CD4-positive, CD25-positive, alpha-beta regulatory T cell (primary cell): ENCODE measurements at regions not wholly inside any gene's neighbourhood (a gene's known extent, or its start where the extent isn't known, plus 50 kb on each side); places are given as distances from the start of the nearest gene placed in this dataset.

Experiments
- ATAC-seq, 2 donors: fragments of 150-1000 bp; cut with Tn5 transposase; one replicate each; pipeline ENCODE4 v1.10.0; 2021; ENCODE audit warnings: low read depth in 2 of 2, moderate number of reproducible peaks in 2 of 2, moderate library complexity in 1 of 2
- DNase-seq, 3 donors: peaks; one replicate each; pipeline versions ENCODE4 v3.0.0 to v3.0.0-alpha.2; 2012 to 2022; ENCODE audit warnings: mixed read lengths in 1 of 3
- H3K27ac ChIP-seq: one replicate; pipeline ENCODE4 v1.7.0; 2013; ENCODE audit warnings: mild to moderate bottlenecking, low read length; ENCODE audit not compliant: insufficient read depth, poor library complexity, severe bottlenecking
- H3K27me3 ChIP-seq: one replicate; pipeline ENCODE4 v1.7.0; 2013; ENCODE audit warnings: low read length; ENCODE audit not compliant: control insufficient read depth, insufficient read depth
- H3K36me3 ChIP-seq: one replicate; pipeline ENCODE4 v1.7.0; 2013; ENCODE audit warnings: mild to moderate bottlenecking, low read length, moderate library complexity; ENCODE audit not compliant: control insufficient read depth, insufficient read depth
- H3K4me1 ChIP-seq: 2 replicates; pipeline ENCODE4 v1.7.0; 2013; ENCODE audit warnings: mild to moderate bottlenecking, low read length; ENCODE audit not compliant: insufficient read depth, control insufficient read depth, poor library complexity, severe bottlenecking
- H3K4me3 ChIP-seq: one replicate; pipeline ENCODE4 v1.7.0; 2013; ENCODE audit warnings: low read depth, mild to moderate bottlenecking, low read length, moderate library complexity
- H3K9me3 ChIP-seq, 2 experiments: 1 replicate in 1 of 2; 2 replicates in 1 of 2; pipeline ENCODE4 v1.7.0; 2013; ENCODE audit warnings: low read length in 2 of 2, mild to moderate bottlenecking in 1 of 2, moderate library complexity in 1 of 2; ENCODE audit not compliant: control insufficient read depth in 2 of 2
- H3K27ac Mint-ChIP-seq, 3 donors: one replicate each; pipeline ENCODE4 v1.8.0; 2020 to 2022; ENCODE audit warnings: mild to moderate bottlenecking in 3 of 3, mixed read lengths in 3 of 3, moderate library complexity in 2 of 3
- H3K27me3 Mint-ChIP-seq: one replicate; pipeline ENCODE4 v1.8.0; 2022; ENCODE audit warnings: mild to moderate bottlenecking, mixed read lengths
- H3K36me3 Mint-ChIP-seq: one replicate; pipeline ENCODE4 v1.8.0; 2020; ENCODE audit warnings: mixed read lengths
- H3K4me1 Mint-ChIP-seq, 4 donors: one replicate each; pipeline ENCODE4 v1.8.0; 2020 to 2022; ENCODE audit warnings: mixed read lengths in 4 of 4, mild to moderate bottlenecking in 1 of 4
- H3K4me3 Mint-ChIP-seq, 4 donors: one replicate each; pipeline ENCODE4 v1.8.0; 2020 to 2022; ENCODE audit warnings: mild to moderate bottlenecking in 4 of 4, mixed read lengths in 4 of 4, moderate library complexity in 3 of 4
- H3K9me3 Mint-ChIP-seq, 7 donors: one replicate each; pipeline ENCODE4 v1.8.0; 2020 to 2022; ENCODE audit warnings: mixed read lengths in 7 of 7, mild to moderate bottlenecking in 3 of 7, moderate library complexity in 2 of 7

GRCh38 chr6:9554806-9555205 lies 860.1 kb downstream of the TFAP2A start:
- Histone ChIP-seq H3K9me3 (peaks cover 0 to 8% of the 10 kb centered on the region in 2 experiments), H3K36me3 (no peaks in the 10 kb centered on the region), H3K27ac (no peak overlapping the region), H3K4me3 (no peak overlapping the region), H3K27me3 (no peaks in the 10 kb centered on the region), H3K4me1 (no peaks in the 10 kb centered on the region)
- Mint-ChIP-seq H3K4me1 (no peaks in the 10 kb centered on the region), H3K36me3 (no peaks in the 10 kb centered on the region), H3K27ac (no peak overlapping the region), H3K4me3 (no peak overlapping the region), H3K9me3 (peaks cover 0 to 15% (median 5%) of the 10 kb centered on the region in 7 donors), H3K27me3 (no peaks in the 10 kb centered on the region)
- ATAC-seq (no peak), DNase-seq (no peak)

GRCh38 chr6:9554323-9554722 lies 860.6 kb downstream of the TFAP2A start:
- Histone ChIP-seq H3K9me3 (peaks cover 0 to 8% of the 10 kb centered on the region in 2 experiments), H3K36me3 (no peaks in the 10 kb centered on the region), H3K4me3 (no peak overlapping the region), H3K27me3 (no peaks in the 10 kb centered on the region), H3K4me1 (no peaks in the 10 kb centered on the region), H3K27ac (no peak overlapping the region)
- DNase-seq (no peak), ATAC-seq (no peak)
- no peaks in the 10 kb centered on the region for H3K27me3 Mint-ChIP-seq
- no peaks in the 10 kb centered on the region for H3K4me1 Mint-ChIP-seq
- peaks cover 0 to 15% (median 4%) of the 10 kb centered on the region in 7 donors for H3K9me3 Mint-ChIP-seq
- H3K27ac Mint-ChIP-seq = no peak overlapping the region
- H3K4me3 Mint-ChIP-seq = no peak overlapping the region
- H3K36me3 Mint-ChIP-seq = no peaks in the 10 kb centered on the region

- no peak overlapping the region for H3K4me3 Mint-ChIP-seq
- no peaks in the 10 kb centered on the region for H3K27me3 ChIP-seq
- peak overlapping the region in 1 of 3 donors; percentile 63 for H3K27ac Mint-ChIP-seq
- H3K4me3 ChIP-seq = no peak overlapping the region
- no peaks in the 10 kb centered on the region for H3K4me1 Mint-ChIP-seq
- H3K36me3 Mint-ChIP-seq = no peaks in the 10 kb centered on the region
- H3K27me3 Mint-ChIP-seq = no peaks in the 10 kb centered on the region
- no peak overlapping the region for H3K27ac ChIP-seq
- H3K4me1 ChIP-seq = no peaks in the 10 kb centered on the region
- no peak for ATAC-seq
- H3K9me3 ChIP-seq = peaks cover 0 to 8% of the 10 kb centered on the region in 2 experiments
- no peaks in the 10 kb centered on the region for H3K36me3 ChIP-seq
- peaks cover 0 to 15% (median 4%) of the 10 kb centered on the region in 7 donors for H3K9me3 Mint-ChIP-seq
- DNase-seq = no peak
Measured at GRCh38 chr6:9553002-9553401, 861.9 kb downstream of the TFAP2A start.

- no peaks in the 10 kb centered on the region for H3K4me1 ChIP-seq
- no peaks in the 10 kb centered on the region for H3K36me3 ChIP-seq
- Mint-ChIP-seq H3K9me3 (peaks cover 0 to 10% (median 0%) of the 10 kb centered on the region in 7 donors), H3K4me3 (no peak overlapping the region), H3K4me1 (no peaks in the 10 kb centered on the region), H3K27me3 (no peaks in the 10 kb centered on the region), H3K27ac (no peak overlapping the region), H3K36me3 (no peaks in the 10 kb centered on the region)
- no peak overlapping the region for H3K4me3 ChIP-seq
- no peak overlapping the region for H3K27ac ChIP-seq
- DNase-seq (no peak), ATAC-seq (no peak)
- no peaks in the 10 kb centered on the region for H3K27me3 ChIP-seq
- H3K9me3 ChIP-seq = no peaks in the 10 kb centered on the region
Measured at GRCh38 chr6:9543649-9544048, 871.2 kb downstream of the TFAP2A start.

- Mint-ChIP-seq H3K9me3 (peaks cover 0 to 5% (median 0%) of the 10 kb centered on the region in 7 donors), H3K4me1 (no peaks in the 10 kb centered on the region), H3K27ac (no peak overlapping the region), H3K4me3 (no peak overlapping the region), H3K36me3 (no peaks in the 10 kb centered on the region), H3K27me3 (no peaks in the 10 kb centered on the region)
- Histone ChIP-seq H3K27me3 (no peaks in the 10 kb centered on the region), H3K27ac (no peak overlapping the region), H3K4me1 (no peaks in the 10 kb centered on the region), H3K36me3 (no peaks in the 10 kb centered on the region), H3K4me3 (no peak overlapping the region), H3K9me3 (no peaks in the 10 kb centered on the region)
- ATAC-seq (no peak), DNase-seq (peak in 1 of 3 donors; percentile 27)
Measured at GRCh38 chr6:9540534-9541126, 874.2 kb downstream of the TFAP2A start.

GRCh38 chr6:9540126-9540525 lies 874.7 kb downstream of the TFAP2A start:
- H3K27me3 Mint-ChIP-seq = no peaks in the 10 kb centered on the region
- H3K36me3 ChIP-seq = no peaks in the 10 kb centered on the region
- no peak overlapping the region for H3K27ac ChIP-seq
- no peak overlapping the region for H3K4me3 Mint-ChIP-seq
- H3K27me3 ChIP-seq = no peaks in the 10 kb centered on the region
- DNase-seq = no peak
- no peaks in the 10 kb centered on the region for H3K36me3 Mint-ChIP-seq
- H3K9me3 ChIP-seq = no peaks in the 10 kb centered on the region
- peaks cover 0 to 4% (median 0%) of the 10 kb centered on the region in 7 donors for H3K9me3 Mint-ChIP-seq
- no peak overlapping the region for H3K4me3 ChIP-seq
- H3K27ac Mint-ChIP-seq = no peak overlapping the region
- ATAC-seq = no peak
- no peaks in the 10 kb centered on the region for H3K4me1 Mint-ChIP-seq
- no peaks in the 10 kb centered on the region for H3K4me1 ChIP-seq

GRCh38 chr6:9539231-9539755 lies 875.6 kb downstream of the TFAP2A start:
- Mint-ChIP-seq H3K27ac (no peak overlapping the region), H3K9me3 (peaks cover 0 to 4% (median 0%) of the 10 kb centered on the region in 7 donors), H3K4me3 (no peak overlapping the region), H3K36me3 (no peaks in the 10 kb centered on the region), H3K27me3 (no peaks in the 10 kb centered on the region), H3K4me1 (no peaks in the 10 kb centered on the region)
- ATAC-seq = no peak
- no peak overlapping the region for H3K4me3 ChIP-seq
- no peaks in the 10 kb centered on the region for H3K9me3 ChIP-seq
- H3K27me3 ChIP-seq = no peaks in the 10 kb centered on the region
- no peaks in the 10 kb centered on the region for H3K36me3 ChIP-seq
- H3K27ac ChIP-seq = no peak overlapping the region
- H3K4me1 ChIP-seq = no peaks in the 10 kb centered on the region
- no peak for DNase-seq

GRCh38 chr6:9537381-9537780 lies 877.5 kb downstream of the TFAP2A start:
- no peak for ATAC-seq
- H3K27me3 ChIP-seq = no peaks in the 10 kb centered on the region
- H3K27ac ChIP-seq = no peak overlapping the region
- H3K27me3 Mint-ChIP-seq = no peaks in the 10 kb centered on the region
- no peak overlapping the region for H3K4me3 Mint-ChIP-seq
- no peaks in the 10 kb centered on the region for H3K4me1 Mint-ChIP-seq
- H3K9me3 ChIP-seq = no peaks in the 10 kb centered on the region
- H3K9me3 Mint-ChIP-seq = peaks cover 0 to 2% (median 0%) of the 10 kb centered on the region in 7 donors
- H3K36me3 Mint-ChIP-seq = no peaks in the 10 kb centered on the region
- H3K27ac Mint-ChIP-seq = no peak overlapping the region
- H3K36me3 ChIP-seq = no peaks in the 10 kb centered on the region
- H3K4me3 ChIP-seq = no peak overlapping the region
- no peak for DNase-seq
- H3K4me1 ChIP-seq = no peaks in the 10 kb centered on the region
